ENCODE measurements at regions not wholly inside any gene's neighbourhood (a gene's known extent, or its start where the extent isn't known, plus 50 kb on each side); places are given as distances from the start of the nearest gene placed in this dataset.

GRCh38 chr14:41506552-41506951, 100.1 kb upstream of the LRFN5 start:
- no peak for DNase-seq (ENCODE audit: low read depth)
- TF ChIP-seq CTCF (conservative IDR thresholded peaks at IDR 0.05; ENCODE audit: low read depth, low read length) = no peak
- H3K4me3 ChIP-seq (ENCODE audit: low read length) = no peak overlapping the region

- no peak for DNase-seq (ENCODE audit: low read depth)
- no peak for TF ChIP-seq CTCF (conservative IDR thresholded peaks at IDR 0.05; ENCODE audit: low read depth, low read length)
- H3K4me3 ChIP-seq (ENCODE audit: low read length) = no peak overlapping the region
Observed at GRCh38 chr14:41505491-41505890, 101.2 kb upstream of the LRFN5 start.

GRCh38 chr14:41498959-41499358, 107.7 kb upstream of the LRFN5 start:
- H3K4me3 ChIP-seq (ENCODE audit: low read length) = no peak overlapping the region
- DNase-seq (ENCODE audit: low read depth) = no peak
- no peak for TF ChIP-seq CTCF (conservative IDR thresholded peaks at IDR 0.05; ENCODE audit: low read depth, low read length)

GRCh38 chr14:41490323-41490722, 116.4 kb upstream of the LRFN5 start:
- H3K4me3 ChIP-seq (ENCODE audit: low read length) = no peak overlapping the region
- no peak for TF ChIP-seq CTCF (conservative IDR thresholded peaks at IDR 0.05; ENCODE audit: low read depth, low read length)
- DNase-seq (ENCODE audit: low read depth) = no peak

- no peak for DNase-seq (ENCODE audit: low read depth)
- TF ChIP-seq CTCF (conservative IDR thresholded peaks at IDR 0.05; ENCODE audit: low read depth, low read length) = no peak
- H3K4me3 ChIP-seq (ENCODE audit: low read length) = no peak overlapping the region
Observed at GRCh38 chr14:41489315-41489972, 117.2 kb upstream of the LRFN5 start.

- TF ChIP-seq CTCF (conservative IDR thresholded peaks at IDR 0.05; ENCODE audit: low read depth, low read length) = no peak
- DNase-seq (ENCODE audit: low read depth) = no peak
- H3K4me3 ChIP-seq (ENCODE audit: low read length) = no peak overlapping the region
Observed at GRCh38 chr14:41488401-41488800, 118.3 kb upstream of the LRFN5 start.

- no peak overlapping the region for H3K4me3 ChIP-seq (ENCODE audit: low read length)
- no peak for TF ChIP-seq CTCF (conservative IDR thresholded peaks at IDR 0.05; ENCODE audit: low read depth, low read length)
- DNase-seq (ENCODE audit: low read depth) = no peak
Observed at GRCh38 chr14:41482861-41483260, 123.8 kb upstream of the LRFN5 start.
